ENCODE measurements at regions not wholly inside any gene's neighbourhood (a gene's known extent, or its start where the extent isn't known, plus 50 kb on each side); places are given as distances from the start of the nearest gene placed in this dataset.

- H3K4me3 ChIP-seq (ENCODE audit: low read depth, low read length): peak overlapping the region; percentile 55
- ChIA-PET POLR2A (interaction anchor here (0.5 kb wide), 1 partner anchor 81 kb away, joined by 4 read pairs; no protein-coding TSS in a partner anchor), CTCF (interaction anchor here (0.5 to 1.5 kb wide), 7 partner anchors 9 to 297 kb away, joined by 3 to 6 read pairs (median 3); no protein-coding TSS in a partner anchor)
These were observed 350.0 kb upstream of the ARGLU1 start for GRCh38 chr13:106917673-106918556.

GRCh38 chr13:106917024-106917571 lies 349.2 kb upstream of the ARGLU1 start:
- TF ChIP-seq CTCF (IDR thresholded peaks at IDR 0.05; ENCODE audit: insufficient read depth, low read depth, low read length): no peak
- Histone ChIP-seq H3K36me3 (ENCODE audit: control insufficient read depth, insufficient read depth, low read length) (no peaks in the 10 kb centered on the region), H3K4me3 (ENCODE audit: low read depth, low read length) (peak overlapping the region; percentile 55), H3K27me3 (ENCODE audit: control insufficient read depth, insufficient read depth, low read length) (no peaks in the 10 kb centered on the region; the same call in 1 of the 2 replicates)
- CTCF ChIA-PET: interaction anchor here (0.5 to 1.2 kb wide), 4 partner anchors 9 to 296 kb away, joined by 3 to 5 read pairs (median 4); no protein-coding TSS in a partner anchor
- POLR2A ChIA-PET: no interaction called here
- DNase-seq (ENCODE audit: low read depth): no peak

More at GRCh38 chr13:106917673-106918556, 350.0 kb upstream of the ARGLU1 start:
- H3K36me3 ChIP-seq (ENCODE audit: control insufficient read depth, insufficient read depth, low read length): no peaks in the 10 kb centered on the region
- peak; percentile 96 for TF ChIP-seq CTCF (IDR thresholded peaks at IDR 0.05; ENCODE audit: insufficient read depth, low read depth, low read length)
- DNase-seq (ENCODE audit: low read depth): peak; percentile 16
- no peaks in the 10 kb centered on the region; the same call in 1 of the 2 replicates for H3K27me3 ChIP-seq (ENCODE audit: control insufficient read depth, insufficient read depth, low read length)

GRCh38 chr13:106916329-106916976 lies 348.5 kb upstream of the ARGLU1 start:
- POLR2A ChIA-PET: no interaction called here
- TF ChIP-seq CTCF (IDR thresholded peaks at IDR 0.05; ENCODE audit: insufficient read depth, low read depth, low read length): no peak
- CTCF ChIA-PET: no interaction called here

DNA sequence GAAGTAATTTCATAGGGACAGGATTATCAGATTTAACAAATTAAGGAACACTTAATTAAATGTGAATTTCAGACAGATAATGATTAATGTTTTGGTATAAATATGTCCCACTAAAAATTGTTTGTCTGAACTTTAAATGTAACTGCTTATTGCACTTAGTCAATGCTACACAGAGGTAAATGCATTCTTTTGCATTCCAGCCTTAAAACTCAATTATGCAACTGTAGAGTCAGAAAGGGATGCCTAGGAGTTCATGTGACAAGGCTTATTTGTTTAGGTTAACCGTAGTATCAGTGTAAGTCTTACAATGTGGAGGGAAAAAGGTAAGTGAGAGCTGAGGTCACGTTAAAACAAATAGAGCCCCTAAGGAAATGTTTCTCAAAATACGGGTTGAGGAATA lies 347.2 kb upstream of the ARGLU1 start:
- ChIA-PET CTCF (no interaction called here), POLR2A (interaction anchor here (0.6 kb wide), 1 partner anchor 1292 kb away, joined by 8 read pairs; no protein-coding TSS in a partner anchor)
- no peak overlapping the region for H3K4me3 ChIP-seq (ENCODE audit: low read depth, low read length)
- DNase-seq (ENCODE audit: low read depth): no peak
- TF ChIP-seq CTCF (IDR thresholded peaks at IDR 0.05; ENCODE audit: insufficient read depth, low read depth, low read length): no peak
- H3K27me3 ChIP-seq (ENCODE audit: control insufficient read depth, insufficient read depth, low read length): no peaks in the 10 kb centered on the region; the same call in 1 of the 2 replicates
- H3K36me3 ChIP-seq (ENCODE audit: control insufficient read depth, insufficient read depth, low read length): no peaks in the 10 kb centered on the region

More at GRCh38 chr13:106916329-106916976, 348.5 kb upstream of the ARGLU1 start:
- peak; percentile 5 for DNase-seq (ENCODE audit: low read depth)
- Histone ChIP-seq H3K36me3 (ENCODE audit: control insufficient read depth, insufficient read depth, low read length) (no peaks in the 10 kb centered on the region), H3K27me3 (ENCODE audit: control insufficient read depth, insufficient read depth, low read length) (no peaks in the 10 kb centered on the region; the same call in 1 of the 2 replicates), H3K4me3 (ENCODE audit: low read depth, low read length) (no peak overlapping the region)

GRCh38 chr13:106911627-106912026 lies 343.7 kb upstream of the ARGLU1 start:
- DNase-seq (ENCODE audit: low read depth): no peak
- Histone ChIP-seq H3K36me3 (ENCODE audit: control insufficient read depth, insufficient read depth, low read length) (no peaks in the 10 kb centered on the region), H3K27me3 (ENCODE audit: control insufficient read depth, insufficient read depth, low read length) (no peaks in the 10 kb centered on the region; the same call in 1 of the 2 replicates), H3K4me3 (ENCODE audit: low read depth, low read length) (no peak overlapping the region)
- TF ChIP-seq CTCF (IDR thresholded peaks at IDR 0.05; ENCODE audit: insufficient read depth, low read depth, low read length): no peak
- ChIA-PET POLR2A (no interaction called here), CTCF (no interaction called here)

Measured in BJ (cell line).